IMR-90 (cell line): ENCODE measurements at regions not wholly inside any gene's neighbourhood (a gene's known extent, or its start where the extent isn't known, plus 50 kb on each side); places are given as distances from the start of the nearest gene placed in this dataset.

Source experiments
- ATAC-seq: fragments of 200-7000 bp; cut with Tn5 transposase; 2 replicates; pipeline ENCODE4 v1.9.1; 2020; ENCODE audit warnings: low read depth, mild to moderate bottlenecking, moderate library complexity
- BruUV-seq: library from RNA; stranded (reverse); fragments of 400-500 nt; replicated peaks from 2 replicates; lab custom pipeline; 2021; lab: Mats Ljungman, UMichigan
- CTCF ChIA-PET: fragments of 300-600 bp; formaldehyde crosslinking; extraction: SDS; loops from one replicate; lab custom pipeline; 2021; ENCODE audit warnings: antibody characterized with exemption; lab: Yijun Ruan, JAX
- POLR2A ChIA-PET: fragments of 300-600 bp; sonication (Branson Sonifier 250); formaldehyde crosslinking; loops from one replicate; lab custom pipeline; 2022; ENCODE audit warnings: antibody characterized with exemption; ENCODE audit not compliant: unreplicated experiment; lab: Charles Lee
- DNase-seq: peaks from one replicate; pipeline ENCODE4 v3.0.0; 2013
- H2AFZ ChIP-seq: replicated peaks from 2 replicates; pipeline ENCODE3; 2013; ENCODE audit warnings: low read length, mild to moderate bottlenecking; ENCODE audit not compliant: poor library complexity
- H2AK5ac ChIP-seq: 2 replicates; pipeline ENCODE4 v1.6.1; 2013; ENCODE audit warnings: low read depth, low read length, inconsistent platforms
- H2AK9ac ChIP-seq: replicated peaks from 2 replicates; pipeline ENCODE3; 2013; ENCODE audit warnings: mild to moderate bottlenecking, low read depth, low read length, moderate library complexity; ENCODE audit not compliant: poor library complexity
- H2BK120ac ChIP-seq: 2 replicates; pipeline ENCODE4 v1.6.1; 2013; ENCODE audit warnings: low read depth, low read length, inconsistent platforms
- H2BK15ac ChIP-seq: 3 replicates; pipeline ENCODE4 v1.6.1; 2013; ENCODE audit warnings: low read depth, low read length, inconsistent platforms
- H2BK20ac ChIP-seq: 2 replicates; pipeline ENCODE4 v1.6.1; 2013; ENCODE audit warnings: low read depth, mild to moderate bottlenecking, inconsistent platforms, low read length, moderate library complexity
- H2BK5ac ChIP-seq: 2 replicates; pipeline ENCODE4 v1.6.1; 2013; ENCODE audit warnings: mild to moderate bottlenecking, low read depth, low read length, inconsistent platforms; ENCODE audit not compliant: poor library complexity, severe bottlenecking
- H3K14ac ChIP-seq: replicated peaks from 2 replicates; pipeline ENCODE4 v1.6.1; 2013; ENCODE audit warnings: low read depth, low read length, inconsistent platforms
- H3K18ac ChIP-seq: 2 replicates; pipeline ENCODE4 v1.6.1; 2013; ENCODE audit warnings: low read depth, low read length, control low read depth
- H3K23ac ChIP-seq: 2 replicates; pipeline ENCODE4 v1.6.1; 2013; ENCODE audit warnings: low read depth, low read length, inconsistent platforms
- H3K27ac ChIP-seq: 2 replicates; pipeline ENCODE4 v1.5.1; 2013; ENCODE audit warnings: mild to moderate bottlenecking, control low read depth, low read length; ENCODE audit not compliant: insufficient read depth
- H3K27me3 ChIP-seq: 2 replicates; pipeline ENCODE4 v1.6.1; 2013; ENCODE audit warnings: low read length; ENCODE audit not compliant: control insufficient read depth, insufficient read depth
- H3K36me3 ChIP-seq: 2 replicates; pipeline ENCODE4 v1.6.1; 2013; ENCODE audit warnings: low read length, mixed read lengths; ENCODE audit not compliant: control insufficient read depth, insufficient read depth
- H3K4ac ChIP-seq: 2 replicates; pipeline ENCODE4 v1.6.1; 2013; ENCODE audit warnings: low read depth, low read length, inconsistent platforms
- H3K4me1 ChIP-seq: 2 replicates; pipeline ENCODE4 v1.6.1; 2013; ENCODE audit warnings: low read length, mixed read lengths; ENCODE audit not compliant: control insufficient read depth, insufficient read depth
- H3K4me2 ChIP-seq: 2 replicates; pipeline ENCODE4 v1.6.1; 2013; ENCODE audit warnings: low read depth, mild to moderate bottlenecking, control low read depth, low read length, moderate library complexity
- H3K4me3 ChIP-seq: 2 replicates; pipeline ENCODE4 v1.5.1; 2013; ENCODE audit warnings: low read depth, mild to moderate bottlenecking, control low read depth, low read length, moderate library complexity; ENCODE audit not compliant: insufficient read depth
- H3K56ac ChIP-seq: 2 replicates; pipeline ENCODE4 v1.6.1; 2013; ENCODE audit warnings: low read length, inconsistent platforms; ENCODE audit not compliant: insufficient read depth; ENCODE audit errors: extremely low read depth
- H3K79me1 ChIP-seq, 2 experiments: 2 replicates each; pipeline ENCODE4 v1.6.1; 2013; ENCODE audit warnings: low read length in 2 of 2, inconsistent platforms in 1 of 2, low read depth in 1 of 2
- H3K9ac ChIP-seq: 2 replicates; pipeline ENCODE4 v1.6.1; 2013; ENCODE audit warnings: low read depth, low read length, control low read depth
- H3K9me1 ChIP-seq: 2 replicates; pipeline ENCODE4 v1.6.1; 2013; ENCODE audit warnings: low read length, inconsistent platforms; ENCODE audit not compliant: insufficient read depth
- H3K9me3 ChIP-seq: 2 replicates; pipeline ENCODE4 v1.6.1; 2013; ENCODE audit warnings: low read length; ENCODE audit not compliant: control insufficient read depth, insufficient read depth
- H4K20me1 ChIP-seq: 2 replicates; pipeline ENCODE4 v1.6.1; 2013; ENCODE audit warnings: low read length, inconsistent platforms; ENCODE audit not compliant: insufficient read depth
- H4K5ac ChIP-seq: 2 replicates; pipeline ENCODE4 v1.6.1; 2013; ENCODE audit warnings: mild to moderate bottlenecking, low read depth, low read length, control low read depth
- H4K8ac ChIP-seq, 2 experiments: 2 replicates each; pipeline ENCODE4 v1.6.1; 2013; ENCODE audit warnings: low read depth in 2 of 2, low read length in 2 of 2, control low read depth in 1 of 2, inconsistent platforms in 1 of 2
- H4K91ac ChIP-seq: 2 replicates; pipeline ENCODE4 v1.6.1; 2013; ENCODE audit warnings: low read depth, low read length, inconsistent platforms; ENCODE audit not compliant: insufficient read depth
- CTCF ChIP-seq: conservative IDR thresholded peaks from 2 replicates; pipeline ENCODE4 v1.5.1; 2012; ENCODE audit warnings: mild to moderate bottlenecking, low read depth, low read length, improper control_type of control experiment
- MAFK ChIP-seq: IDR thresholded peaks from 2 replicates; pipeline ENCODE4 v1.6.1; 2012; ENCODE audit warnings: low read depth, low read length, improper control_type of control experiment
- RAD21 ChIP-seq: IDR thresholded peaks from 2 replicates; pipeline ENCODE4 v1.6.1; 2012; ENCODE audit warnings: low read length, improper control_type of control experiment
- WGBS, 2 experiments: methylation state at CpG; one replicate each; pipeline versions ENCODE4 v1.1.5 to v1.1.7; 2013; ENCODE audit warnings: missing lambda C conversion rate in 2 of 2; ENCODE audit not compliant: insufficient read length in 1 of 2; ENCODE audit errors: extremely low coverage in 2 of 2; 5-methylcytosine and 5-hydroxymethylcytosine counted together
- dilution Hi-C: fragments of 300-500 bp; cut with HindIII; formaldehyde crosslinking; loops from one replicate; pipeline ENCODE4 v1.14.3; 2018; ENCODE audit warnings: low sequenced_read_pairs; ENCODE audit not compliant: unreplicated experiment
- in situ Hi-C: fragments of 300-500 bp; cut with MboI; formaldehyde crosslinking; loops from 3 replicates; pipeline ENCODE4 v1.14.3; 2019; ENCODE audit warnings: low sequenced_read_pairs, inconsistent platforms, mixed read lengths
- intact Hi-C: fragments of 100-400 bp; cut with micrococcal nuclease; formaldehyde crosslinking; loops from 2 replicates; pipeline ENCODE4 v1.10.0; 2022

- no peaks in the 10 kb centered on the region for H3K27me3 ChIP-seq
- no peak overlapping the region for H3K4me2 ChIP-seq
- H2AFZ ChIP-seq, result no peak overlapping the region
- H4K20me1 ChIP-seq, result no peaks in the 10 kb centered on the region
- H2AK9ac ChIP-seq, result no peak overlapping the region
- in situ Hi-C loops (no loop called here), intact Hi-C loops (no loop called here), dilution Hi-C loops (no loop called here)
- H3K14ac ChIP-seq, result no peak overlapping the region
- no peaks in the 10 kb centered on the region for H3K36me3 ChIP-seq
- TF ChIP-seq CTCF (peak; percentile 22; the same call in 1 of the 2 replicates), RAD21 (no peak), MAFK (no peak)
- H3K18ac ChIP-seq, result no peak overlapping the region
- no peaks in the 10 kb centered on the region for H3K79me1 ChIP-seq
- no peak overlapping the region for H4K91ac ChIP-seq
- H2BK5ac ChIP-seq, result no peak overlapping the region
- H4K8ac ChIP-seq, result no peak overlapping the region
- no peak overlapping the region for H3K27ac ChIP-seq
- no peaks in the 10 kb centered on the region for H3K9me3 ChIP-seq
- no peak overlapping the region for H3K23ac ChIP-seq
- H2AK5ac ChIP-seq, result no peak overlapping the region
- no peak overlapping the region for H4K5ac ChIP-seq
- H3K9ac ChIP-seq, result no peak overlapping the region
- no TSS peak for BruUV-seq
- no peak overlapping the region for H3K4ac ChIP-seq
- ATAC-seq, result no peak
- no peaks in the 10 kb centered on the region for H3K4me1 ChIP-seq
- H3K4me3 ChIP-seq, result no peak overlapping the region
- ChIA-PET CTCF (interaction anchor here (0.6 kb wide), 1 partner anchor 533 kb away, joined by 4 read pairs; no protein-coding TSS in a partner anchor), POLR2A (no interaction called here)
- no peak overlapping the region for H2BK15ac ChIP-seq
- WGBS, 2 experiments, result no CpG with 5 or more reads among the region's 4 CpGs
- no peaks in the 10 kb centered on the region for H3K9me1 ChIP-seq
- no peak overlapping the region for H2BK20ac ChIP-seq
- DNase-seq, result peak; percentile 10
- H3K56ac ChIP-seq, result no peak overlapping the region
- no peak overlapping the region for H2BK120ac ChIP-seq
Observed at GRCh38 chr13:26112843-26113242, 61.0 kb upstream of the SHISA2 start.
